Keratinocyte (primary cell): ENCODE measurements at regions not wholly inside any gene's neighbourhood (a gene's known extent, or its start where the extent isn't known, plus 50 kb on each side); places are given as distances from the start of the nearest gene placed in this dataset.

Source experiments
- DNase-seq: peaks from one replicate; pipeline ENCODE4 v3.0.0-alpha.2; 2011; ENCODE audit warnings: low read depth, missing footprints, low spot score
- FAIRE-seq: peaks from 2 replicates; lab custom pipeline; 2011; peaks lifted over from hg19 to GRCh38; lab: Jason Lieb, UNC
- H2AFZ ChIP-seq: 2 replicates; pipeline ENCODE4 v1.6.0; 2012; ENCODE audit warnings: low read length, control low read depth, inconsistent platforms; ENCODE audit not compliant: control insufficient read depth
- H3K27ac ChIP-seq: 2 replicates; pipeline ENCODE4 v1.5.1; 2011; ENCODE audit warnings: low read length; ENCODE audit not compliant: control insufficient read depth, insufficient read depth
- H3K27me3 ChIP-seq: 3 replicates; pipeline ENCODE4 v1.6.0; 2011; ENCODE audit warnings: low read length; ENCODE audit not compliant: control insufficient read depth, insufficient read depth; ENCODE audit errors: extremely low read depth
- H3K36me3 ChIP-seq, 2 experiments: 2 replicates in 1 of 2; 3 replicates in 1 of 2; pipeline ENCODE4 v1.5.1; 2011; ENCODE audit warnings: low read length in 2 of 2, mild to moderate bottlenecking in 1 of 2; ENCODE audit not compliant: control insufficient read depth in 2 of 2, insufficient read depth in 2 of 2; ENCODE audit errors: extremely low read depth in 1 of 2
- H3K4me1 ChIP-seq: 3 replicates; pipeline ENCODE4 v1.5.1; 2011; ENCODE audit warnings: low read length; ENCODE audit not compliant: control insufficient read depth, insufficient read depth; ENCODE audit errors: extremely low read depth
- H3K4me2 ChIP-seq: 3 replicates; pipeline ENCODE4 v1.6.0; 2011; ENCODE audit warnings: low read depth, low read length; ENCODE audit not compliant: control insufficient read depth, insufficient read depth; ENCODE audit errors: extremely low read depth
- H3K4me3 ChIP-seq, 3 experiments: fragments of 200-600 bp in 1 of 3; sonication (generic) in 1 of 3; 2 replicates in 2 of 3; 3 replicates in 1 of 3; pipeline ENCODE4 v1.5.1; 2011 to 2016; ENCODE audit warnings: low read length in 3 of 3, mild to moderate bottlenecking in 3 of 3, control low read depth in 2 of 3, inconsistent platforms in 1 of 3, low read depth in 1 of 3, mixed read lengths in 1 of 3, mixed run types in 1 of 3, moderate library complexity in 1 of 3; ENCODE audit not compliant: control insufficient read depth in 2 of 3, insufficient read depth in 2 of 3; ENCODE audit errors: extremely low read depth in 1 of 3
- H3K79me2 ChIP-seq: 2 replicates; pipeline ENCODE4 v1.6.0; 2012; ENCODE audit warnings: low read length; ENCODE audit not compliant: control insufficient read depth, insufficient read depth
- H3K9ac ChIP-seq: 3 replicates; pipeline ENCODE4 v1.6.0; 2011; ENCODE audit warnings: low read length; ENCODE audit not compliant: control insufficient read depth, insufficient read depth; ENCODE audit errors: extremely low read depth
- H3K9me1 ChIP-seq: 3 replicates; pipeline ENCODE4 v1.6.0; 2011; ENCODE audit warnings: low read length; ENCODE audit not compliant: control insufficient read depth, insufficient read depth; ENCODE audit errors: extremely low read depth
- H3K9me3 ChIP-seq: 2 replicates; pipeline ENCODE4 v1.5.1; 2012; ENCODE audit warnings: low read depth, low read length; ENCODE audit not compliant: control insufficient read depth
- H4K20me1 ChIP-seq: 3 replicates; pipeline ENCODE4 v1.6.0; 2011; ENCODE audit warnings: low read length; ENCODE audit not compliant: control insufficient read depth, insufficient read depth; ENCODE audit errors: extremely low read depth
- EZH2 ChIP-seq: IDR thresholded peaks from one replicate; pipeline ENCODE4 v1.6.1; 2012; ENCODE audit warnings: inconsistent platforms, mild to moderate bottlenecking, low read length, moderate library complexity
- dilution Hi-C: fragments of 300-500 bp; cut with MboI; formaldehyde crosslinking; loops from one replicate; pipeline ENCODE4 v1.7.0; 2020; ENCODE audit warnings: low sequenced_read_pairs; ENCODE audit not compliant: extremely low pct_ligation_motif_present
- TF ChIP-seq, protein P1 (sequence below), 3 experiments: IDR thresholded peaks in 1 of 3; conservative IDR thresholded peaks in 1 of 3; optimal IDR thresholded peaks in 1 of 3; 2 replicates in 2 of 3; 3 replicates in 1 of 3; pipeline versions ENCODE3 to v1.5.1; 2011; ENCODE audit warnings: low read length in 3 of 3, mild to moderate bottlenecking in 3 of 3, moderate library complexity in 2 of 3, control low read depth in 1 of 3, inconsistent platforms in 1 of 3; ENCODE audit not compliant: insufficient read depth in 2 of 3; ENCODE audit errors: extremely low read depth in 1 of 3

DNA sequence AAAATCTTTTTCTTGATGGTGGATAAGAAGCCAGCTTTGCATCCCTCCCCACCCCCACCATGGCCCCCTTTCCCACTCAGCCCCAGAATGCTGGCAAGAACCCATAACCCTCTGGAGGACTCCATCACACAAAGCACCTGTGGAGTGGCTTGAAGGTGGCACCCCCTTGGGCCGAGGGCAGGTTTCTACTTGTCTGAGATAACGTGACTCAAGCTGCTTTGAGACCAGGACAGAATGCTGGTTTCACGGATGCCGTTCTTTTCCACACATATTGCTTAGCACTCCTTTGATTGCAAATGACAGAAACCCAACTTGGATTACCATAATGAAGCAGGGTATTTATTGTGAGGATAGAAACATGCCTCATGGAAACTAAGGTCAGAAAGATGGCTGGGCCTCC is 82.2 kb downstream of the LACC1 start:
- Histone ChIP-seq H3K27ac (no peak overlapping the region), H3K4me1 (no peaks in the 10 kb centered on the region), H3K27me3 (no peaks in the 10 kb centered on the region), H3K9me3 (no peaks in the 10 kb centered on the region), H3K36me3 (no peaks in the 10 kb centered on the region), H3K9ac (no peak overlapping the region), H3K9me1 (no peaks in the 10 kb centered on the region), H4K20me1 (no peaks in the 10 kb centered on the region), H2AFZ (no peak overlapping the region), H3K79me2 (no peaks in the 10 kb centered on the region), H3K4me2 (no peak overlapping the region), H3K4me3 (no peak overlapping the region)
- dilution Hi-C loops = no loop called here
- no peak for DNase-seq
- FAIRE-seq = peak; percentile 39
- TF ChIP-seq EZH2 = no peak
- TF ChIP-seq, protein P1, sequence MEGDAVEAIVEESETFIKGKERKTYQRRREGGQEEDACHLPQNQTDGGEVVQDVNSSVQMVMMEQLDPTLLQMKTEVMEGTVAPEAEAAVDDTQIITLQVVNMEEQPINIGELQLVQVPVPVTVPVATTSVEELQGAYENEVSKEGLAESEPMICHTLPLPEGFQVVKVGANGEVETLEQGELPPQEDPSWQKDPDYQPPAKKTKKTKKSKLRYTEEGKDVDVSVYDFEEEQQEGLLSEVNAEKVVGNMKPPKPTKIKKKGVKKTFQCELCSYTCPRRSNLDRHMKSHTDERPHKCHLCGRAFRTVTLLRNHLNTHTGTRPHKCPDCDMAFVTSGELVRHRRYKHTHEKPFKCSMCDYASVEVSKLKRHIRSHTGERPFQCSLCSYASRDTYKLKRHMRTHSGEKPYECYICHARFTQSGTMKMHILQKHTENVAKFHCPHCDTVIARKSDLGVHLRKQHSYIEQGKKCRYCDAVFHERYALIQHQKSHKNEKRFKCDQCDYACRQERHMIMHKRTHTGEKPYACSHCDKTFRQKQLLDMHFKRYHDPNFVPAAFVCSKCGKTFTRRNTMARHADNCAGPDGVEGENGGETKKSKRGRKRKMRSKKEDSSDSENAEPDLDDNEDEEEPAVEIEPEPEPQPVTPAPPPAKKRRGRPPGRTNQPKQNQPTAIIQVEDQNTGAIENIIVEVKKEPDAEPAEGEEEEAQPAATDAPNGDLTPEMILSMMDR (optimal IDR thresholded peaks at IDR 0.05 in 1 of 3, IDR thresholded peaks at IDR 0.05 in 1 of 3, conservative IDR thresholded peaks at IDR 0.05 in 1 of 3; ENCODE audit: extremely low read depth in 1 of 3, insufficient read depth in 2 of 3, low read length in 3 of 3) = no peak

DNA sequence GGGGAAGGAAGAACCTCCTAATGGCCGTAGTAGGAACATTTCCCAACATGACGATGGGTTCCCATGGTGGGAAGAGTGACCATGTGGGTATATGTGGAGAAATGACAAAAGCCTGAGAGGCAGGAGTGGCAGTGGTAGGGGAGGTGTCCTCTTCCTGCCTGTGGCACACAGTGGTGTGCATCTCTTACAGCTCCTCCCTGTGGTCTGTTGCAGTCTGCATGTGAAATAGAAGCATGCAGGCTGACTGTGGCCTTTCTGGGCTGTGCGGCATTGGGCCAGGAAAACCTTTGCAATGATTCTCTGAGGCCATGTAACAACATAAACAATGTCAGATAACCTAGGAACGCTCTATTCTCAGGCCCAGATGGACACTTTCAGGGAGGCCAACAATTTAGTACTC is 84.0 kb downstream of the LACC1 start:
- Histone ChIP-seq H3K9me1 (no peaks in the 10 kb centered on the region), H3K4me3 (no peak overlapping the region), H3K4me1 (no peaks in the 10 kb centered on the region), H3K27ac (no peak overlapping the region), H3K9me3 (no peaks in the 10 kb centered on the region), H3K79me2 (no peaks in the 10 kb centered on the region), H4K20me1 (no peaks in the 10 kb centered on the region), H3K4me2 (no peak overlapping the region), H3K9ac (no peak overlapping the region), H3K27me3 (no peaks in the 10 kb centered on the region), H2AFZ (no peak overlapping the region), H3K36me3 (no peaks in the 10 kb centered on the region)
- TF ChIP-seq, protein P1 (optimal IDR thresholded peaks at IDR 0.05 in 1 of 3, IDR thresholded peaks at IDR 0.05 in 1 of 3, conservative IDR thresholded peaks at IDR 0.05 in 1 of 3; ENCODE audit: extremely low read depth in 1 of 3, insufficient read depth in 2 of 3, low read length in 3 of 3) = peak in 2 of 3 experiments; percentile 32 to 56
- no peak for TF ChIP-seq EZH2
- dilution Hi-C loops = no loop called here
- DNase-seq = no peak
- no peak for FAIRE-seq
